Prostate gland (tissue), 2 donors: ENCODE measurements at regions not wholly inside any gene's neighbourhood (a gene's known extent, or its start where the extent isn't known, plus 50 kb on each side); places are given as distances from the start of the nearest gene placed in this dataset.

ENCODE experiments used
- DNase-seq: peaks from one replicate; pipeline ENCODE4 v3.0.0-alpha.2; 2019; ENCODE audit warnings: low spot score
- H3K27ac ChIP-seq, 2 donors: fragments of 200-600 bp; sonication (generic); 2 replicates each; pipeline ENCODE4 v1.5.1; 2017 to 2019
- H3K27me3 ChIP-seq: fragments of 200-600 bp; sonication (generic); replicated peaks from 2 replicates; pipeline ENCODE4 v1.5.1; 2019; ENCODE audit not compliant: insufficient read depth
- H3K36me3 ChIP-seq, 2 donors: fragments of 200-600 bp; sonication (generic); 1 replicate in 1 of 2; 2 replicates in 1 of 2; pipeline versions ENCODE4 v1.5.1 to v1.8.1; 2017 to 2019
- H3K4me1 ChIP-seq: fragments of 200-600 bp; sonication (generic); replicated peaks from 2 replicates; pipeline ENCODE4 v1.5.1; 2019
- H3K4me3 ChIP-seq, 2 donors: fragments of 200-600 bp; sonication (generic); 2 replicates each; pipeline ENCODE4 v1.5.1; 2017 to 2019
- H3K9me3 ChIP-seq: fragments of 200-600 bp; sonication (generic); 2 replicates; pipeline ENCODE4 v1.5.1; 2017
- CTCF ChIP-seq, 4 experiments: fragments of 200-600 bp in 2 of 4; fragments of 450-650 bp in 2 of 4; sonication (generic) in 2 of 4; IDR thresholded peaks; 1 replicate in 3 of 4; 2 replicates in 1 of 4; pipeline ENCODE4 v1.5.1; 2016 to 2019; ENCODE audit warnings: antibody characterized with exemption in 4 of 4, mild to moderate bottlenecking in 2 of 4, moderate library complexity in 2 of 4
- POLR2A ChIP-seq: fragments of 450-650 bp; IDR thresholded peaks from one replicate; pipeline ENCODE4 v1.6.1; 2016; ENCODE audit warnings: antibody characterized with exemption, mild to moderate bottlenecking
- POLR2AphosphoS5 ChIP-seq: sonication (generic); formaldehyde crosslinking; IDR thresholded peaks from one replicate; pipeline ENCODE4 v1.6.1; 2017; ENCODE audit warnings: antibody characterized with exemption
- WGBS: methylation state at CpG from one replicate; pipeline ENCODE4 v1.1.5; 2018; 5-methylcytosine and 5-hydroxymethylcytosine counted together
- intact Hi-C: fragments of 100-400 bp; cut with DNase I; formaldehyde crosslinking; loops from one replicate; pipeline ENCODE4 v1.14.2; 2022

- Histone ChIP-seq H3K27me3 (no peaks in the 10 kb centered on the region), H3K27ac (no peak overlapping the region), H3K9me3 (no peaks in the 10 kb centered on the region), H3K4me1 (no peaks in the 10 kb centered on the region), H3K4me3 (no peak overlapping the region), H3K36me3 (no peaks in the 10 kb centered on the region)
- TF ChIP-seq CTCF (IDR thresholded peaks at IDR 0.05) (no peak), POLR2A (no peak), POLR2AphosphoS5 (no peak)
- no peak for DNase-seq
- intact Hi-C loops, result no loop called here
- whole genome bisulfite sequencing, result 90% methylated on average over 26 of the region's 26 CpGs
Observed at GRCh38 chr18:78685980-78686530, 293.6 kb upstream of the SALL3 start.

GRCh38 chr18:78686976-78687685 is 292.5 kb upstream of the SALL3 start:
- Histone ChIP-seq H3K27ac (no peak overlapping the region), H3K4me3 (no peak overlapping the region), H3K36me3 (no peaks in the 10 kb centered on the region), H3K4me1 (no peaks in the 10 kb centered on the region), H3K9me3 (no peaks in the 10 kb centered on the region), H3K27me3 (no peaks in the 10 kb centered on the region)
- intact Hi-C loops, result no loop called here
- TF ChIP-seq CTCF (IDR thresholded peaks at IDR 0.05) (no peak), POLR2A (no peak), POLR2AphosphoS5 (no peak)
- 87% methylated on average over 16 of the region's 16 CpGs for WGBS
- no peak for DNase-seq

DNA sequence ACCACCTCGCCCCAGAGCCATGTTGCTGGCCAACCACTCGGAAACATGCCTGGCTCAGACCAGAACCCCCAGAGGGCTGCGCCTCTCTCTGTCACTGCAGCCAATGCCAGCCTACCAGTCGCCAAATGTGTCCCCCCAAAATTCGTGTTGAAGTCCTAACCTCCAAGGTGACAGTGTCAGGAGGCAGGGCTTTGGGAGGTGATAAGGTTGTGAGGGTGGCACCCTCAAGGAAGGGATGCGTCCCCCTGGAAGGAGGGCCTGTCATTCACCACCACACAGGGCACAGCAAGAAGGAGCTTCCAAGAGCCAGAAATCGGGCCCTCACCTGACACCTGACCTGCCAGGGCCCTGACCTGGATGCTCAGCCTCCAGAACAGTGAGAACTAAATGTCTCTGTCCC is 291.9 kb upstream of the SALL3 start:
- intact Hi-C loops, result no loop called here
- no peaks in the 10 kb centered on the region for H3K4me1 ChIP-seq
- no peak for DNase-seq
- H3K36me3 ChIP-seq, result no peaks in the 10 kb centered on the region
- no peak overlapping the region for H3K27ac ChIP-seq
- TF ChIP-seq POLR2AphosphoS5, result no peak
- no peak for TF ChIP-seq CTCF (IDR thresholded peaks at IDR 0.05)
- no peak for TF ChIP-seq POLR2A
- no peaks in the 10 kb centered on the region for H3K9me3 ChIP-seq
- no peaks in the 10 kb centered on the region for H3K27me3 ChIP-seq
- no peak overlapping the region for H3K4me3 ChIP-seq
- 77% methylated on average over 6 of the region's 7 CpGs for WGBS

GRCh38 chr18:78688249-78688648 is 291.4 kb upstream of the SALL3 start:
- H3K27me3 ChIP-seq, result no peaks in the 10 kb centered on the region
- no peak for DNase-seq
- no peak overlapping the region for H3K4me3 ChIP-seq
- H3K9me3 ChIP-seq, result no peaks in the 10 kb centered on the region
- no peak overlapping the region for H3K27ac ChIP-seq
- no peak for TF ChIP-seq POLR2A
- TF ChIP-seq POLR2AphosphoS5, result no peak
- TF ChIP-seq CTCF (IDR thresholded peaks at IDR 0.05), result no peak
- intact Hi-C loops, result no loop called here
- H3K4me1 ChIP-seq, result no peaks in the 10 kb centered on the region
- WGBS, result 94% methylated on average over 12 of the region's 12 CpGs
- H3K36me3 ChIP-seq, result no peaks in the 10 kb centered on the region

GRCh38 chr18:78688916-78689315 is 290.7 kb upstream of the SALL3 start:
- no peak for DNase-seq
- TF ChIP-seq POLR2A (no peak), POLR2AphosphoS5 (no peak), CTCF (IDR thresholded peaks at IDR 0.05) (no peak)
- Histone ChIP-seq H3K27ac (no peak overlapping the region), H3K4me3 (no peak overlapping the region), H3K27me3 (no peaks in the 10 kb centered on the region), H3K36me3 (no peaks in the 10 kb centered on the region), H3K9me3 (no peaks in the 10 kb centered on the region), H3K4me1 (no peaks in the 10 kb centered on the region)
- 94% methylated on average over 11 of the region's 11 CpGs for WGBS
- intact Hi-C loops, result no loop called here
